AG10803 (cell line): ENCODE measurements at regions not wholly inside any gene's neighbourhood (a gene's known extent, or its start where the extent isn't known, plus 50 kb on each side); places are given as distances from the start of the nearest gene placed in this dataset.

Experiments used
- DNase-seq: peaks from one replicate; pipeline ENCODE4 v3.0.0; 2010; ENCODE audit warnings: low read depth
- H3K4me3 ChIP-seq: 2 replicates; pipeline ENCODE4 v1.5.1; 2011; ENCODE audit warnings: mild to moderate bottlenecking, low read length, control low read depth
- TF ChIP-seq, protein P1 (sequence below): conservative IDR thresholded peaks from 2 replicates; pipeline ENCODE4 v1.5.1; 2011; ENCODE audit warnings: mild to moderate bottlenecking, low read length, control low read depth, inconsistent platforms

- H3K4me3 ChIP-seq = no peak overlapping the region
- TF ChIP-seq, protein P1, sequence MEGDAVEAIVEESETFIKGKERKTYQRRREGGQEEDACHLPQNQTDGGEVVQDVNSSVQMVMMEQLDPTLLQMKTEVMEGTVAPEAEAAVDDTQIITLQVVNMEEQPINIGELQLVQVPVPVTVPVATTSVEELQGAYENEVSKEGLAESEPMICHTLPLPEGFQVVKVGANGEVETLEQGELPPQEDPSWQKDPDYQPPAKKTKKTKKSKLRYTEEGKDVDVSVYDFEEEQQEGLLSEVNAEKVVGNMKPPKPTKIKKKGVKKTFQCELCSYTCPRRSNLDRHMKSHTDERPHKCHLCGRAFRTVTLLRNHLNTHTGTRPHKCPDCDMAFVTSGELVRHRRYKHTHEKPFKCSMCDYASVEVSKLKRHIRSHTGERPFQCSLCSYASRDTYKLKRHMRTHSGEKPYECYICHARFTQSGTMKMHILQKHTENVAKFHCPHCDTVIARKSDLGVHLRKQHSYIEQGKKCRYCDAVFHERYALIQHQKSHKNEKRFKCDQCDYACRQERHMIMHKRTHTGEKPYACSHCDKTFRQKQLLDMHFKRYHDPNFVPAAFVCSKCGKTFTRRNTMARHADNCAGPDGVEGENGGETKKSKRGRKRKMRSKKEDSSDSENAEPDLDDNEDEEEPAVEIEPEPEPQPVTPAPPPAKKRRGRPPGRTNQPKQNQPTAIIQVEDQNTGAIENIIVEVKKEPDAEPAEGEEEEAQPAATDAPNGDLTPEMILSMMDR = no peak
- peak; percentile 48 for DNase-seq
Measured at GRCh38 chr20:47950124-47950912, 165.0 kb upstream of the SULF2 start.

GRCh38 chr20:47949230-47949629, 163.9 kb upstream of the SULF2 start:
- no peak overlapping the region for H3K4me3 ChIP-seq
- TF ChIP-seq, protein P1 = no peak
- DNase-seq = no peak

- TF ChIP-seq, protein P1 = no peak
- DNase-seq = no peak
- no peak overlapping the region for H3K4me3 ChIP-seq
Measured at GRCh38 chr20:47944682-47945081, 159.4 kb upstream of the SULF2 start.

GRCh38 chr20:47941869-47942268, 156.6 kb upstream of the SULF2 start:
- no peak for DNase-seq
- TF ChIP-seq, protein P1 = no peak
- no peak overlapping the region for H3K4me3 ChIP-seq

DNA sequence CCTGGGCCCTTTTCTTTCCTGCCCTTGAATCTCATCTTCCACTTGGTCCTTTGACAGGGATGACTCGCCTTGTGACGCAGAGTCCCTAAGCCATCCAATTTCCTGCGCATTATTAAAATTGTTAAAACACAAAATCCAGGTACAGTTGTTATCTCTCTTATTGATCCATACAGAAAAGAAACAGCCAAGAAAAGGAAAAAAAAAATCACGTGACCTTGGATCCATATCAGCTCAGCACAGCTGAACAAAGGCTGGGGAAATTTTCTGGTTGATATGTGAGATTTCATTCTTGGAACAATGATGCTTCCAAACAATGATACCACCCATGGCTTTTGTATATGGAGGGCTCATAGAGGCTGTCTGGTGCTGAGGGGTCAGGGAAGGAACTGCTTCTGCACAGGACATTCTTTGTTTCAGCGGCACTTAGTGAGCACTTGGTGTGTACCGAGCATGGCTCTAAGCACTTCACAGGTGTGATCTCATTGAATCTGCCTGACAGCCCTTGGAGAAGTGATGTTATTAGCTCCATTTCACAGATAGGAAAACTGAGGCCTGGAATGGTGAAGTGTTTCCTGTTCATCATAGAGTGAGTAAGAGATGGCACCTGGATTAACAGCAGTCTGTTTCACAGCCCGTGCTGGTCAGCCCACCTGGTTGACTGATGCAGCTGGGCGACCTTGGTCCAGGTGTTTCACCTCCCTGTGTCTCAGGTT, 155.0 kb upstream of the SULF2 start:
- H3K4me3 ChIP-seq = no peak overlapping the region
- TF ChIP-seq, protein P1 = no peak
- DNase-seq = no peak

GRCh38 chr20:47936612-47937011, 151.3 kb upstream of the SULF2 start:
- TF ChIP-seq, protein P1 = no peak
- H3K4me3 ChIP-seq = no peak overlapping the region
- no peak for DNase-seq

DNA sequence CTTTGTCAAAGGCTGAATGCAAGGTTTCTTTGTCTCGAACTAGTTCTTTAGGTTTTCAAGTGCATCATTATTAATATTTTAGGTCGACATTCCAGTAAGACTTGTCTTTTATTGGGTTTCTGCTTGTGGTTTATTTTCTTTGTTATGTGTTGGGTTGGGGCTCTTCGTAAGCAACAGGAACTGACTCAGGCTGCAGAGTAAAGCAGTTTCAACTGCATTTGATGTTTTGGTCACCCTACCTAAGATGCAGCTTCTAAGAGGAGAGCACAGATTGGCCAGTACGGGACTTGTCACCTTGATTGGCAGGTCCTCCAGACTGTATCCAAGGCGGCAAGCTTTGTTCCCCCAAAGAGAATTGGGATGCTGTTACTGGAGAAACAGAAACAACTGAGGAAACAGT, 149.5 kb upstream of the SULF2 start:
- TF ChIP-seq, protein P1 = no peak
- H3K4me3 ChIP-seq = no peak overlapping the region
- DNase-seq = no peak
